Fibroblast of skin of abdomen (primary cell): ENCODE measurements at regions not wholly inside any gene's neighbourhood (a gene's known extent, or its start where the extent isn't known, plus 50 kb on each side); places are given as distances from the start of the nearest gene placed in this dataset.

Experiments
- DNase-seq: peaks from one replicate; pipeline ENCODE4 v3.0.0-alpha.2; 2013

GRCh38 chr4:137200322-137200721 is 332.0 kb downstream of the PCDH18 start:
- DNase-seq: no peak

- DNase-seq: no peak
Observed at GRCh38 chr4:137198791-137199190, 333.5 kb downstream of the PCDH18 start.

GRCh38 chr4:137194670-137195069 is 337.6 kb downstream of the PCDH18 start:
- DNase-seq: no peak

- no peak for DNase-seq
Observed at GRCh38 chr4:137193564-137193963, 338.7 kb downstream of the PCDH18 start.

- no peak for DNase-seq
Observed at GRCh38 chr4:137181293-137181899, 350.9 kb downstream of the PCDH18 start.

- DNase-seq: no peak
Observed at GRCh38 chr4:137180349-137180748, 351.9 kb downstream of the PCDH18 start.

GRCh38 chr4:137156807-137157206 is 375.5 kb downstream of the PCDH18 start:
- peak; percentile 10 for DNase-seq

- peak; percentile 96 for DNase-seq
Observed at GRCh38 chr4:137156054-137156453, 376.2 kb downstream of the PCDH18 start.

GRCh38 chr4:137131201-137131600 is 401.1 kb downstream of the PCDH18 start:
- no peak for DNase-seq

GRCh38 chr4:137129845-137130244 is 402.4 kb downstream of the PCDH18 start:
- no peak for DNase-seq

GRCh38 chr4:137129441-137129840 is 402.9 kb downstream of the PCDH18 start:
- peak; percentile 65 for DNase-seq

GRCh38 chr4:137125011-137125410 is 407.3 kb downstream of the PCDH18 start:
- peak; percentile 68 for DNase-seq

- peak; percentile 78 for DNase-seq
Observed at GRCh38 chr4:137124278-137124932, 407.9 kb downstream of the PCDH18 start.

GRCh38 chr4:137122876-137123275 is 409.4 kb downstream of the PCDH18 start:
- DNase-seq: no peak

GRCh38 chr4:137116144-137116543 is 416.1 kb downstream of the PCDH18 start:
- no peak for DNase-seq

- DNase-seq: no peak
Observed at GRCh38 chr4:137106733-137107132, 425.6 kb downstream of the PCDH18 start.

- no peak for DNase-seq
Observed at GRCh38 chr4:137106287-137106686, 426.0 kb downstream of the PCDH18 start.

GRCh38 chr4:137090951-137091350 is 441.3 kb downstream of the PCDH18 start:
- no peak for DNase-seq

- peak; percentile 26 for DNase-seq
Observed at GRCh38 chr4:137083571-137084135, 448.6 kb downstream of the PCDH18 start.

- DNase-seq: no peak
Observed at GRCh38 chr4:137082061-137082460, 450.2 kb downstream of the PCDH18 start.

GRCh38 chr4:137076908-137077307 is 455.4 kb downstream of the PCDH18 start:
- DNase-seq: no peak

GRCh38 chr4:137075586-137075985 is 456.7 kb downstream of the PCDH18 start:
- DNase-seq: no peak

GRCh38 chr4:137070614-137071013 is 461.7 kb downstream of the PCDH18 start:
- no peak for DNase-seq

- DNase-seq: no peak
Observed at GRCh38 chr4:137069473-137069872, 462.8 kb downstream of the PCDH18 start.
